ENCODE measurements at regions not wholly inside any gene's neighbourhood (a gene's known extent, or its start where the extent isn't known, plus 50 kb on each side); places are given as distances from the start of the nearest gene placed in this dataset.

- Histone ChIP-seq H3K79me2 (replicated peaks; ENCODE audit: insufficient read depth) (no peaks in the 10 kb centered on the region), H3K4me2 (no peak overlapping the region), H3K4me1 (ENCODE audit: insufficient read depth) (no peaks in the 10 kb centered on the region), H3K9me2 (ENCODE audit: insufficient read depth) (0 out of 2 replicates have a peak, but pooled peaks cover 3% of the 10 kb centered on the region), H3F3A (replicated peaks; ENCODE audit: low read depth) (no peaks in the 10 kb centered on the region), H3K27me3 (ENCODE audit: insufficient read depth) (no peaks in the 10 kb centered on the region), H3K4me3 (no peak overlapping the region), H3K27ac (ENCODE audit: low read depth) (no peak overlapping the region), H4K20me1 (replicated peaks; ENCODE audit: insufficient read depth) (no peaks in the 10 kb centered on the region), H3K36me3 (ENCODE audit: insufficient read depth) (no peaks in the 10 kb centered on the region), H2AFZ (no peak overlapping the region)
- Mint-ChIP-seq H3K4me3 (no peak overlapping the region), H3K36me3 (ENCODE audit: low read depth) (no peaks in the 10 kb centered on the region; the same call in 2 of the 3 replicates), H3K9me3 (no peaks in the 10 kb centered on the region; the same call in 1 of the 3 replicates), H3K27me3 (ENCODE audit: insufficient read depth, low read depth, poor library complexity) (peaks cover 8% of the 10 kb centered on the region), H3K27ac (no peak overlapping the region), H3K4me1 (peaks cover 9% of the 10 kb centered on the region)
- DNase-seq (ENCODE audit: low spot score) (no peak), ATAC-seq (no peak)
- TF ChIP-seq POLR2AphosphoS5 (IDR thresholded peaks at IDR 0.05; ENCODE audit: low read depth) (no peak), NANOG (IDR thresholded peaks at IDR 0.05; ENCODE audit: borderline replicate concordance) (no peak), EZH2phosphoT487 (IDR thresholded peaks at IDR 0.05; ENCODE audit: unreplicated experiment) (no peak), EZH2 (IDR thresholded peaks at IDR 0.05; ENCODE audit: low read depth, unreplicated experiment) (no peak), CTCF (conservative IDR thresholded peaks at IDR 0.05; ENCODE audit: low read depth in 2 of 2) (no peak), CREB1 (CRISPR knock-in tag; IDR thresholded peaks at IDR 0.05; ENCODE audit: low read depth) (no peak), ZNF114 (CRISPR knock-in tag; IDR thresholded peaks at IDR 0.05) (no peak), ZNF462 (CRISPR knock-in tag; IDR thresholded peaks at IDR 0.05) (no peak), STAT1 (IDR thresholded peaks at IDR 0.05; ENCODE audit: unreplicated experiment) (no peak), ZNF331 (CRISPR knock-in tag; IDR thresholded peaks at IDR 0.05; ENCODE audit: low read depth) (no peak), REST (IDR thresholded peaks at IDR 0.05; ENCODE audit: unreplicated experiment) (no peak), JUNB (IDR thresholded peaks at IDR 0.05; ENCODE audit: unreplicated experiment) (no peak)
- TF ChIP-seq, protein P1, sequence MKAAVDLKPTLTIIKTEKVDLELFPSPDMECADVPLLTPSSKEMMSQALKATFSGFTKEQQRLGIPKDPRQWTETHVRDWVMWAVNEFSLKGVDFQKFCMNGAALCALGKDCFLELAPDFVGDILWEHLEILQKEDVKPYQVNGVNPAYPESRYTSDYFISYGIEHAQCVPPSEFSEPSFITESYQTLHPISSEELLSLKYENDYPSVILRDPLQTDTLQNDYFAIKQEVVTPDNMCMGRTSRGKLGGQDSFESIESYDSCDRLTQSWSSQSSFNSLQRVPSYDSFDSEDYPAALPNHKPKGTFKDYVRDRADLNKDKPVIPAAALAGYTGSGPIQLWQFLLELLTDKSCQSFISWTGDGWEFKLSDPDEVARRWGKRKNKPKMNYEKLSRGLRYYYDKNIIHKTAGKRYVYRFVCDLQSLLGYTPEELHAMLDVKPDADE (IDR thresholded peaks at IDR 0.05), result no peak
Measured at GRCh38 chr16:79391395-79391794, 209.1 kb downstream of the MAF start.
